ENCODE measurements at regions not wholly inside any gene's neighbourhood (a gene's known extent, or its start where the extent isn't known, plus 50 kb on each side); places are given as distances from the start of the nearest gene placed in this dataset.

DNA sequence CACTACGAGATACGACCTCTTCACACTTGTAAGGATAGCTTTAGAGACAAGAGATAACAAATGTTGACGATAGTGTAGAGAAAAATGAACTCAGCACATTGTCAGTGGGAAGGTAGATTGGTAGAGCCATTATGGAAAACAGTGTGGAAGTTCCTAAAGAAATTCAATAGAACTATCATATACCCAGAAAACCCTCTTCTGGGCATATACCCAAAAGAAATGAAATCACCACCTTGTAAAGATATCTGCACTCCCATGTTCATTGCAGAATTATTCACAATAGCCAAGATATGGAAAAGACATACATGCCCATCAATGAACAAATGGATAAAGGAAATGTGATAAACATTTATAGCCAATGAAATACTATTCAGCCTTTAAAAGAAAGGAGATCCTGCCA lies 499.8 kb upstream of the TBX3 start:
- Histone ChIP-seq H3K4me1 (no peaks in the 10 kb centered on the region), H3K27ac (no peak overlapping the region), H3K9me3 (no peaks in the 10 kb centered on the region), H3K36me3 (no peaks in the 10 kb centered on the region), H3K27me3 (no peaks in the 10 kb centered on the region), H3K4me3 (no peak overlapping the region)
- DNase-seq, result no peak
- TF ChIP-seq, protein P1, sequence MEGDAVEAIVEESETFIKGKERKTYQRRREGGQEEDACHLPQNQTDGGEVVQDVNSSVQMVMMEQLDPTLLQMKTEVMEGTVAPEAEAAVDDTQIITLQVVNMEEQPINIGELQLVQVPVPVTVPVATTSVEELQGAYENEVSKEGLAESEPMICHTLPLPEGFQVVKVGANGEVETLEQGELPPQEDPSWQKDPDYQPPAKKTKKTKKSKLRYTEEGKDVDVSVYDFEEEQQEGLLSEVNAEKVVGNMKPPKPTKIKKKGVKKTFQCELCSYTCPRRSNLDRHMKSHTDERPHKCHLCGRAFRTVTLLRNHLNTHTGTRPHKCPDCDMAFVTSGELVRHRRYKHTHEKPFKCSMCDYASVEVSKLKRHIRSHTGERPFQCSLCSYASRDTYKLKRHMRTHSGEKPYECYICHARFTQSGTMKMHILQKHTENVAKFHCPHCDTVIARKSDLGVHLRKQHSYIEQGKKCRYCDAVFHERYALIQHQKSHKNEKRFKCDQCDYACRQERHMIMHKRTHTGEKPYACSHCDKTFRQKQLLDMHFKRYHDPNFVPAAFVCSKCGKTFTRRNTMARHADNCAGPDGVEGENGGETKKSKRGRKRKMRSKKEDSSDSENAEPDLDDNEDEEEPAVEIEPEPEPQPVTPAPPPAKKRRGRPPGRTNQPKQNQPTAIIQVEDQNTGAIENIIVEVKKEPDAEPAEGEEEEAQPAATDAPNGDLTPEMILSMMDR (IDR thresholded peaks at IDR 0.05), result no peak
- TF ChIP-seq POLR2A (IDR thresholded peaks at IDR 0.05), result no peak

DNA sequence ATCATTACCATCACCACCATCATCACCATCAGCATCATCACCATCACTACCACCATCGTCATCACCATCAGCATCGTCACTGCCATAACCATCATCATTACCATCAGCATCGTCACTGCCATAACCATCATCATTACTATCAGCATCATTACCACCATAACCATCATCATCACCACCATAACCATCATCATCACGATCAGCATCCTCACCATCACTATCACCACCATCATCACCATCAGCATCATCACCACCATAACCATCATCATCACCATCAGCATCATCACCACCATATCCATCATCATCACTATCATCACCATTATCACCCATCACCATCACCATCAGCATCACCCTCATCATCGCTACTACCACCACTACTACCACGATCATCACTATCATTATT lies 493.9 kb upstream of the TBX3 start:
- no peak overlapping the region for H3K4me3 ChIP-seq
- H3K27ac ChIP-seq, result no peak overlapping the region
- no peaks in the 10 kb centered on the region for H3K9me3 ChIP-seq
- no peaks in the 10 kb centered on the region for H3K27me3 ChIP-seq
- H3K4me1 ChIP-seq, result no peaks in the 10 kb centered on the region
- no peaks in the 10 kb centered on the region for H3K36me3 ChIP-seq
- no peak for DNase-seq
- TF ChIP-seq POLR2A (IDR thresholded peaks at IDR 0.05), result no peak
- TF ChIP-seq, protein P1 (IDR thresholded peaks at IDR 0.05), result no peak

- Histone ChIP-seq H3K4me1 (no peaks in the 10 kb centered on the region), H3K4me3 (no peak overlapping the region), H3K36me3 (no peaks in the 10 kb centered on the region), H3K27me3 (no peaks in the 10 kb centered on the region), H3K9me3 (no peaks in the 10 kb centered on the region), H3K27ac (no peak overlapping the region)
- DNase-seq, result no peak
- TF ChIP-seq, protein P1 (IDR thresholded peaks at IDR 0.05), result no peak
- no peak for TF ChIP-seq POLR2A (IDR thresholded peaks at IDR 0.05)
These were observed 492.9 kb upstream of the TBX3 start for GRCh38 chr12:115176741-115177400.

- TF ChIP-seq, protein P1 (IDR thresholded peaks at IDR 0.05), result no peak
- no peak for TF ChIP-seq POLR2A (IDR thresholded peaks at IDR 0.05)
- no peaks in the 10 kb centered on the region for H3K4me1 ChIP-seq
- no peak overlapping the region for H3K4me3 ChIP-seq
- no peak for DNase-seq
- H3K27me3 ChIP-seq, result no peaks in the 10 kb centered on the region
- H3K9me3 ChIP-seq, result no peaks in the 10 kb centered on the region
- no peak overlapping the region for H3K27ac ChIP-seq
- no peaks in the 10 kb centered on the region for H3K36me3 ChIP-seq
These were observed 490.9 kb upstream of the TBX3 start for GRCh38 chr12:115174920-115175319.

- Histone ChIP-seq H3K4me1 (no peaks in the 10 kb centered on the region), H3K36me3 (no peaks in the 10 kb centered on the region), H3K9me3 (no peaks in the 10 kb centered on the region), H3K27me3 (no peaks in the 10 kb centered on the region), H3K4me3 (no peak overlapping the region), H3K27ac (no peak overlapping the region)
- no peak for TF ChIP-seq POLR2A (IDR thresholded peaks at IDR 0.05)
- TF ChIP-seq, protein P1 (IDR thresholded peaks at IDR 0.05), result no peak
- DNase-seq, result no peak
These were observed 488.5 kb upstream of the TBX3 start for GRCh38 chr12:115172521-115172920.

- Histone ChIP-seq H3K4me3 (no peak overlapping the region), H3K9me3 (no peaks in the 10 kb centered on the region), H3K27ac (no peak overlapping the region), H3K27me3 (no peaks in the 10 kb centered on the region), H3K36me3 (no peaks in the 10 kb centered on the region), H3K4me1 (no peaks in the 10 kb centered on the region)
- DNase-seq, result no peak
- no peak for TF ChIP-seq POLR2A (IDR thresholded peaks at IDR 0.05)
- TF ChIP-seq, protein P1 (IDR thresholded peaks at IDR 0.05), result no peak
These were observed 486.0 kb upstream of the TBX3 start for GRCh38 chr12:115169981-115170380.

Data from Peyer's patch (tissue), 4 donors.